GM12864 (cell line): ENCODE measurements at regions not wholly inside any gene's neighbourhood (a gene's known extent, or its start where the extent isn't known, plus 50 kb on each side); places are given as distances from the start of the nearest gene placed in this dataset.

ENCODE experiments used
- DNase-seq: peaks from one replicate; pipeline ENCODE4 v3.0.0-alpha.2; 2011; ENCODE audit warnings: low read depth
- H3K4me3 ChIP-seq: 2 replicates; pipeline ENCODE4 v1.5.1; 2011; ENCODE audit warnings: mild to moderate bottlenecking, low read depth, low read length, control low read depth
- CTCF ChIP-seq: IDR thresholded peaks from 2 replicates; pipeline ENCODE4 v1.5.1; 2011; ENCODE audit warnings: low read depth, mild to moderate bottlenecking, moderate library complexity, low read length, control low read depth, inconsistent platforms; ENCODE audit errors: missing control alignments

DNA sequence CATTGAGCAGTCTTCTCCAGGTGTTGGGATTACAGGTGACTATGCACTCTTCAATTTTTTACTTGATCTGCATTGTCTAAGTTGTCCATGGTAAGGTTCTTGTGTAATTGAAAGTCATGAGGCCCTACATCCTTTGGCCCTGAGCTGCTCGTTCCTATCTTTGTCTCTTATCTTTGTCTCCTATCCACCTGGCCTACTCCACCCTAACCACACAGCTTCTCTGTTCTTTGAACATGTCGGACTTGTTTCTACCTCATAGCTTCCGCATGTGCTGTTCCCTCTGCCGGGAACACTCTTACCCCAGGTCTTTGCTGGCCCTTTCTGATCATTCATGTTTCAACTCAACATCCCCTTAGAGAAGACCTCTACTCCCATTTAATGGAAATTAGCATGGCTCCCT is 194.8 kb upstream of the TBX3 start:
- no peak for TF ChIP-seq CTCF
- DNase-seq = no peak

GRCh38 chr12:114876968-114877680 is 193.1 kb upstream of the TBX3 start:
- no peak for DNase-seq
- no peak overlapping the region for H3K4me3 ChIP-seq
- no peak for TF ChIP-seq CTCF

More for the DNA sequence above, 194.8 kb upstream of the TBX3 start:
- H3K4me3 ChIP-seq = no peak overlapping the region

- no peak for DNase-seq
- no peak for TF ChIP-seq CTCF
- no peak overlapping the region for H3K4me3 ChIP-seq
Measured at GRCh38 chr12:114875313-114875712, 191.3 kb upstream of the TBX3 start.

GRCh38 chr12:114873656-114874055 is 189.7 kb upstream of the TBX3 start:
- no peak for DNase-seq
- H3K4me3 ChIP-seq = no peak overlapping the region
- no peak for TF ChIP-seq CTCF

DNA sequence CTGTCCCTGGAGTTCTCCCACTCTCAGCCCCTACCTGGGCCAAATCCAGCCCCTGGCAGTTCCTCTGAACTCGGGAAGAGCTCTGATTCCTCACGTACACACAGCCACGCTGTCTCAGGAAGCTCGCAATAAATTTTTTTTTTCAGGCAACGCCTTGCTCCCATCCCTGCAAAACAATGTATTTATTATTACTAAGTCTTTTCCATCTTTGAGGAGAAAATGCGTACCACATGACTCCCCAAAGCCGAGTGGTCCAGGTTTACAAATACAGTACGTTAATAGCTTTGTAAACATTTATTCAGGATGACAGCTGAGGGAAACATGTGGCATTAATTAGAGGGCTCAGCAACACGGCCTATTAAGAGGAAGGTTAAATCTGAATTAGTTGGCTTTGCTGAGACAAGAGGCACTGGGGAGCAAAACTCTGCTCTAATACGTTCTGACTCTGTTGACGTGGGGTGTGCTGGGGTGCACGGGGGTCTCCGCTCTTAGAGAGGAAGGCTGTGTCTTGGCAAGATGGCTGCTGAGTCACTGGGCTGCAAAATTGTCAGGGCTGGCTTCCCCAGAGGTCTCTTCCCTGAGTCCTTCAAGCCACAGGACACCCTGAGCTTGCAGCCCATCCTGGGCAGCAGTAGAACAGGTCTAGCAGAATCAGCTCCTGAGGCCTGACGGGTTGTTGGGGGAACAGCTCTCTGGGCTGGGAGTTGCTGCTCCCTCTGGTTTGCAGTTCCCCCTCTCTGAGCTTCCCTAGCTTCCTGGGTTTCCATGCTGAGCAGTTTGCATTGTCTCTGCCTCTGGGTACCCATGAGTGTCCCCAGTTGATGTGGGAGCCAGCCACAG is 185.2 kb upstream of the TBX3 start:
- no peak overlapping the region for H3K4me3 ChIP-seq
- TF ChIP-seq CTCF = no peak
- no peak for DNase-seq

GRCh38 chr12:114866331-114866730 is 182.4 kb upstream of the TBX3 start:
- H3K4me3 ChIP-seq = no peak overlapping the region
- DNase-seq = no peak
- no peak for TF ChIP-seq CTCF
